T-helper 9 cell (primary cell): ENCODE measurements at regions not wholly inside any gene's neighbourhood (a gene's known extent, or its start where the extent isn't known, plus 50 kb on each side); places are given as distances from the start of the nearest gene placed in this dataset.

Source experiments
- DNase-seq: peaks from one replicate; pipeline ENCODE4 v3.0.0-alpha.2; 2020

GRCh38 chr14:96638041-96638855, 136.1 kb downstream of the PAPOLA start:
- DNase-seq: no peak

GRCh38 chr14:96639550-96639949, 137.4 kb downstream of the PAPOLA start:
- no peak for DNase-seq

GRCh38 chr14:96648506-96649326, 146.5 kb downstream of the PAPOLA start:
- DNase-seq: no peak

- no peak for DNase-seq
Measured at GRCh38 chr14:96649327-96649601, 147.1 kb downstream of the PAPOLA start.

- no peak for DNase-seq
Measured at GRCh38 chr14:96653597-96653996, 143.6 kb upstream of the VRK1 start.

- DNase-seq: no peak
Measured at GRCh38 chr14:96658611-96659010, 138.6 kb upstream of the VRK1 start.

- DNase-seq: no peak
Measured at GRCh38 chr14:96660123-96660522, 137.1 kb upstream of the VRK1 start.

GRCh38 chr14:96660667-96661066, 136.5 kb upstream of the VRK1 start:
- no peak for DNase-seq

- DNase-seq: no peak
Measured at GRCh38 chr14:96661244-96661969, 135.8 kb upstream of the VRK1 start.

- DNase-seq: no peak
Measured at GRCh38 chr14:96662116-96662970, 134.8 kb upstream of the VRK1 start.

- no peak for DNase-seq
Measured at GRCh38 chr14:96663076-96663475, 134.1 kb upstream of the VRK1 start.

- DNase-seq: no peak
Measured at GRCh38 chr14:96663491-96664067, 133.6 kb upstream of the VRK1 start.

GRCh38 chr14:96666088-96666487, 131.1 kb upstream of the VRK1 start:
- no peak for DNase-seq

- no peak for DNase-seq
Measured at GRCh38 chr14:96670391-96670790, 126.8 kb upstream of the VRK1 start.

- no peak for DNase-seq
Measured at GRCh38 chr14:96671218-96671617, 126.0 kb upstream of the VRK1 start.

- DNase-seq: no peak
Measured at GRCh38 chr14:96673706-96674105, 123.5 kb upstream of the VRK1 start.

- DNase-seq: no peak
Measured at GRCh38 chr14:96674121-96674520, 123.1 kb upstream of the VRK1 start.

GRCh38 chr14:96676166-96676565, 121.0 kb upstream of the VRK1 start:
- no peak for DNase-seq

GRCh38 chr14:96681829-96682228, 115.4 kb upstream of the VRK1 start:
- DNase-seq: no peak

GRCh38 chr14:96682401-96682800, 114.8 kb upstream of the VRK1 start:
- DNase-seq: no peak

- no peak for DNase-seq
Measured at GRCh38 chr14:96683562-96684289, 113.5 kb upstream of the VRK1 start.

GRCh38 chr14:96686126-96686525, 111.1 kb upstream of the VRK1 start:
- DNase-seq: no peak
